ENCODE measurements at regions not wholly inside any gene's neighbourhood (a gene's known extent, or its start where the extent isn't known, plus 50 kb on each side); places are given as distances from the start of the nearest gene placed in this dataset.
A peak's percentile ranks its signal among the peaks of the same experiment; 100 is the strongest.

GRCh38 chr11:116424615-116425261, 348.0 kb downstream of the BUD13 start (continued):
- TF ChIP-seq, protein P1, sequence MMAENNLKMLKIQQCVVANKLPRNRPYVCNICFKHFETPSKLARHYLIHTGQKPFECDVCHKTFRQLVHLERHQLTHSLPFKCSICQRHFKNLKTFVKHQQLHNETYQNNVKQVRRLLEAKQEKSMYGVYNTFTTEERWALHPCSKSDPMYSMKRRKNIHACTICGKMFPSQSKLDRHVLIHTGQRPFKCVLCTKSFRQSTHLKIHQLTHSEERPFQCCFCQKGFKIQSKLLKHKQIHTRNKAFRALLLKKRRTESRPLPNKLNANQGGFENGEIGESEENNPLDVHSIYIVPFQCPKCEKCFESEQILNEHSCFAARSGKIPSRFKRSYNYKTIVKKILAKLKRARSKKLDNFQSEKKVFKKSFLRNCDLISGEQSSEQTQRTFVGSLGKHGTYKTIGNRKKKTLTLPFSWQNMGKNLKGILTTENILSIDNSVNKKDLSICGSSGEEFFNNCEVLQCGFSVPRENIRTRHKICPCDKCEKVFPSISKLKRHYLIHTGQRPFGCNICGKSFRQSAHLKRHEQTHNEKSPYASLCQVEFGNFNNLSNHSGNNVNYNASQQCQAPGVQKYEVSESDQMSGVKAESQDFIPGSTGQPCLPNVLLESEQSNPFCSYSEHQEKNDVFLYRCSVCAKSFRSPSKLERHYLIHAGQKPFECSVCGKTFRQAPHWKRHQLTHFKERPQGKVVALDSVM (CRISPR knock-in tag; IDR thresholded peaks at IDR 0.05) = no peak
- TF ChIP-seq ZBTB3 (CRISPR knock-in tag; IDR thresholded peaks at IDR 0.05; ENCODE audit: borderline replicate concordance, low read depth) = no peak
- 0 out of 2 replicates have a peak, but pooled peaks have one; percentile 26 for TF ChIP-seq ATF7-NPFF (CRISPR knock-in tag; IDR thresholded peaks at IDR 0.05; ENCODE audit: low read depth)
- no peak for TF ChIP-seq MYPOP (CRISPR knock-in tag; IDR thresholded peaks at IDR 0.05)
- no peak for TF ChIP-seq SP1 (IDR thresholded peaks at IDR 0.05)
- TF ChIP-seq SP1 (CRISPR knock-in tag; IDR thresholded peaks at IDR 0.05) = no peak
- TF ChIP-seq SRSF1 (optimal IDR thresholded peaks at IDR 0.05; ENCODE audit: low read depth, low read length) = no peak
- TF ChIP-seq KDM3A (CRISPR knock-in tag; IDR thresholded peaks at IDR 0.05; ENCODE audit: low read depth) = no peak
- TF ChIP-seq, protein P2, sequence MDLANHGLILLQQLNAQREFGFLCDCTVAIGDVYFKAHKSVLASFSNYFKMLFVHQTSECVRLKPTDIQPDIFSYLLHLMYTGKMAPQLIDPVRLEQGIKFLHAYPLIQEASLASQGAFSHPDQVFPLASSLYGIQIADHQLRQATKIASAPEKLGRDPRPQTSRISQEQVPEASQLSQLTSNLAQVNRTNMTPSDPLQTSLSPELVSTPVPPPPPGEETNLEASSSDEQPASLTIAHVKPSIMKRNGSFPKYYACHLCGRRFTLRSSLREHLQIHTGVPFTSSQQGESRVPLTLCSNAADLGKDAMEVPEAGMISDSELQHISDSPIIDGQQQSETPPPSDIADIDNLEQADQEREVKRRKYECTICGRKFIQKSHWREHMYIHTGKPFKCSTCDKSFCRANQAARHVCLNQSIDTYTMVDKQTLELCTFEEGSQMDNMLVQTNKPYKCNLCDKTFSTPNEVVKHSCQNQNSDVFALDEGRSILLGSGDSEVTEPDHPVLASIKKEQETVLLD (CRISPR knock-in tag; IDR thresholded peaks at IDR 0.05; ENCODE audit: low read depth) = no peak
- TF ChIP-seq, protein P3, sequence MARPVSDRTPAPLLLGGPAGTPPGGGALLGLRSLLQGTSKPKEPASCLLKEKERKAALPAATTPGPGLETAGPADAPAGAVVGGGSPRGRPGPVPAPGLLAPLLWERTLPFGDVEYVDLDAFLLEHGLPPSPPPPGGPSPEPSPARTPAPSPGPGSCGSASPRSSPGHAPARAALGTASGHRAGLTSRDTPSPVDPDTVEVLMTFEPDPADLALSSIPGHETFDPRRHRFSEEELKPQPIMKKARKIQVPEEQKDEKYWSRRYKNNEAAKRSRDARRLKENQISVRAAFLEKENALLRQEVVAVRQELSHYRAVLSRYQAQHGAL (CRISPR knock-in tag; IDR thresholded peaks at IDR 0.05; ENCODE audit: not compliant biosample characterization) = no peak
- peak; percentile 69 for TF ChIP-seq SAP130 (CRISPR knock-in tag; IDR thresholded peaks at IDR 0.05; ENCODE audit: low read depth)
- TF ChIP-seq PHB2 (IDR thresholded peaks at IDR 0.05; ENCODE audit: partially characterized antibody) = no peak
- TF ChIP-seq MED13 (CRISPR knock-in tag; IDR thresholded peaks at IDR 0.05) = no peak; the same call in 1 of the 2 replicates
- no peak for TF ChIP-seq NCOA5 (CRISPR knock-in tag; IDR thresholded peaks at IDR 0.05)
- no peak for TF ChIP-seq ZFP37 (CRISPR knock-in tag; IDR thresholded peaks at IDR 0.05; ENCODE audit: borderline replicate concordance)
- peak; percentile 50; the same call in 1 of the 2 replicates for TF ChIP-seq ZNF574 (CRISPR knock-in tag; IDR thresholded peaks at IDR 0.05)
- no peak for TF ChIP-seq GTF2F1 (IDR thresholded peaks at IDR 0.05; ENCODE audit: low read length)
- peak; percentile 32; the same call in 1 of the 2 replicates for TF ChIP-seq TFDP2 (CRISPR knock-in tag; IDR thresholded peaks at IDR 0.05)
- TF ChIP-seq SATB2 (CRISPR knock-in tag; IDR thresholded peaks at IDR 0.05) = no peak

Data from HepG2 (cell line).